Breast epithelium (tissue), 4 donors: ENCODE measurements at regions not wholly inside any gene's neighbourhood (a gene's known extent, or its start where the extent isn't known, plus 50 kb on each side); places are given as distances from the start of the nearest gene placed in this dataset.

Experiments
- DNase-seq, 2 donors: peaks; one replicate each; pipeline ENCODE4 v3.0.0-alpha.2; 2019; ENCODE audit warnings: low spot score in 2 of 2
- H3K27ac ChIP-seq, 2 donors: fragments of 200-600 bp; sonication (generic) in 1 of 2; one replicate each; pipeline ENCODE4 v1.5.1; 2016 to 2019; ENCODE audit warnings: mild to moderate bottlenecking in 1 of 2
- H3K27me3 ChIP-seq, 2 donors: fragments of 200-600 bp; sonication (generic) in 1 of 2; one replicate each; pipeline versions ENCODE4 v1.5.1 to v1.6.0; 2017 to 2019; ENCODE audit warnings: control low read depth in 1 of 2, mild to moderate bottlenecking in 1 of 2
- H3K36me3 ChIP-seq: fragments of 200-600 bp; one replicate; pipeline ENCODE4 v1.5.1; 2019
- H3K4me1 ChIP-seq, 2 donors: fragments of 200-600 bp; sonication (generic); one replicate each; pipeline ENCODE4 v1.5.1; 2016 to 2019; ENCODE audit warnings: control low read depth in 1 of 2
- H3K4me3 ChIP-seq, 3 donors: fragments of 200-600 bp; sonication (generic); 1 replicate in 2 of 3; 2 replicates in 1 of 3; pipeline ENCODE4 v1.5.1; 2016 to 2019; ENCODE audit warnings: mild to moderate bottlenecking in 3 of 3, moderate library complexity in 2 of 3
- H3K9me3 ChIP-seq, 2 donors: fragments of 200-600 bp; sonication (generic) in 1 of 2; one replicate each; pipeline ENCODE4 v1.5.1; 2016 to 2019; ENCODE audit warnings: control low read depth in 1 of 2
- POLR2A ChIP-seq: fragments of 450-650 bp; IDR thresholded peaks from one replicate; pipeline ENCODE4 v1.6.1; 2016; ENCODE audit warnings: antibody characterized with exemption, mild to moderate bottlenecking, moderate library complexity
- POLR2AphosphoS5 ChIP-seq, 3 donors: sonication (generic); formaldehyde crosslinking; IDR thresholded peaks; one replicate each; pipeline ENCODE4 v1.6.1; 2017; ENCODE audit warnings: antibody characterized with exemption in 3 of 3
- intact Hi-C: fragments of 100-400 bp; cut with DNase I; formaldehyde crosslinking; loops from one replicate; pipeline ENCODE4 v1.15.1; 2023; ENCODE audit warnings: low total_unique reads
- TF ChIP-seq, protein P1 (sequence below), 3 donors: fragments of 450-650 bp; IDR thresholded peaks; one replicate each; pipeline ENCODE4 v1.5.1; 2016 to 2017; ENCODE audit warnings: antibody characterized with exemption in 3 of 3, mild to moderate bottlenecking in 3 of 3, moderate library complexity in 3 of 3

DNA sequence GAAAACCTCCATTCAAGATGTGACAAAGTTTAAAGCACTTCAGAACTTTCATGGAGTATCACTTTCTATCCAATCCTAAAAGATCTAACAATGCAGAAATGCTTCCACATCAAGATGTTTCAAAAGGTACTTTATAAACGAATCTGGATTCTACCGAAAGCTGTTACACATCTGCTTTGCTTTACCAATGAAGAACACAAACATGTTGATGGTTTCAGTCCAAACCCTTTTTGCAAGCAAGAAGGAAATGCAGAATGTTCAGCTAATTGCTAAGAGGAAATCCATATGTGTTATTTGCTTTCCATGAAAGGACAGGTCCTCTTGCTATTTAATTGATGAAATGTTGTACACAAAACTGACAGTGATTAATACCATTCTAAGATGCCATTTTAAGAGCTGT is 419.6 kb downstream of the EFNA5 start:
- intact Hi-C loops, result no loop called here
- H3K4me1 ChIP-seq, result no peaks in the 10 kb centered on the region
- no peaks in the 10 kb centered on the region for H3K36me3 ChIP-seq
- H3K4me3 ChIP-seq, result no peak overlapping the region
- DNase-seq, result no peak
- H3K9me3 ChIP-seq, result no peaks in the 10 kb centered on the region
- TF ChIP-seq POLR2AphosphoS5 (IDR thresholded peaks at IDR 0.05), result no peak
- no peak for TF ChIP-seq POLR2A
- TF ChIP-seq, protein P1, sequence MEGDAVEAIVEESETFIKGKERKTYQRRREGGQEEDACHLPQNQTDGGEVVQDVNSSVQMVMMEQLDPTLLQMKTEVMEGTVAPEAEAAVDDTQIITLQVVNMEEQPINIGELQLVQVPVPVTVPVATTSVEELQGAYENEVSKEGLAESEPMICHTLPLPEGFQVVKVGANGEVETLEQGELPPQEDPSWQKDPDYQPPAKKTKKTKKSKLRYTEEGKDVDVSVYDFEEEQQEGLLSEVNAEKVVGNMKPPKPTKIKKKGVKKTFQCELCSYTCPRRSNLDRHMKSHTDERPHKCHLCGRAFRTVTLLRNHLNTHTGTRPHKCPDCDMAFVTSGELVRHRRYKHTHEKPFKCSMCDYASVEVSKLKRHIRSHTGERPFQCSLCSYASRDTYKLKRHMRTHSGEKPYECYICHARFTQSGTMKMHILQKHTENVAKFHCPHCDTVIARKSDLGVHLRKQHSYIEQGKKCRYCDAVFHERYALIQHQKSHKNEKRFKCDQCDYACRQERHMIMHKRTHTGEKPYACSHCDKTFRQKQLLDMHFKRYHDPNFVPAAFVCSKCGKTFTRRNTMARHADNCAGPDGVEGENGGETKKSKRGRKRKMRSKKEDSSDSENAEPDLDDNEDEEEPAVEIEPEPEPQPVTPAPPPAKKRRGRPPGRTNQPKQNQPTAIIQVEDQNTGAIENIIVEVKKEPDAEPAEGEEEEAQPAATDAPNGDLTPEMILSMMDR (IDR thresholded peaks at IDR 0.05), result no peak
- H3K27me3 ChIP-seq, result no peaks in the 10 kb centered on the region
- no peak overlapping the region for H3K27ac ChIP-seq

DNA sequence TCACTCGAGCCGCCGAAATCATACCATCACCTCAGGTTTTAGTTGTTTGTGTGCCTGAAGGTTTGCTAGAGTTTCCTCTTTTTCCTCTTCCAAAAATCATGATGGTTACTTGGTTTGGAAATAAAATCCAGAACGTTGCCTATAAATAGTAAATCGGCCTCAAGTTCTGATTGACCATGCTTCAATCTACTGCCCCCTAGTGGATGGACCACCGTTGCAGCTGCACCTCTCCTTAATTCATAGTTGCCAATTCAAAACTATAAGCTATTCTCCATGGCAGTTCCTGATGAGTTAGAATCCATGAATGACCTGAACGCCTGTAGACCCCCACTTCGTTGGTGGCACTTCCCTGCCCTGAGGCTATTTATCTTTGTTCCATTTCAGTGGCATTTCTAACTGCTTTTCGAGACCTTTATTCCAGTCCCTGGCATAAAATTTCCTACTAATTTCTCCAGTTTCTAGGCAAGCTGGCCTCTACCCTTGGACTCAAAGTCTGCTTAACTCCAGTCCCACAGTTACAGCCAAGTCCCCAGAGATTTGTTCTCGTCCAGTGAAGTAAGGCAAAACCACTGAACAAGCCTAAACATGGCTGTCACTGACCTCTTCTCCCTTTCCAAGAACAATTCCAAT is 422.6 kb downstream of the EFNA5 start:
- Histone ChIP-seq H3K4me3 (no peak overlapping the region), H3K4me1 (no peaks in the 10 kb centered on the region), H3K9me3 (no peaks in the 10 kb centered on the region), H3K27ac (no peak overlapping the region), H3K27me3 (no peaks in the 10 kb centered on the region), H3K36me3 (no peaks in the 10 kb centered on the region)
- intact Hi-C loops, result no loop called here
- TF ChIP-seq POLR2A, result no peak
- TF ChIP-seq POLR2AphosphoS5 (IDR thresholded peaks at IDR 0.05), result no peak
- TF ChIP-seq, protein P1 (IDR thresholded peaks at IDR 0.05), result peak; percentile 16 to 58 (median 44)
- DNase-seq, result no peak

DNA sequence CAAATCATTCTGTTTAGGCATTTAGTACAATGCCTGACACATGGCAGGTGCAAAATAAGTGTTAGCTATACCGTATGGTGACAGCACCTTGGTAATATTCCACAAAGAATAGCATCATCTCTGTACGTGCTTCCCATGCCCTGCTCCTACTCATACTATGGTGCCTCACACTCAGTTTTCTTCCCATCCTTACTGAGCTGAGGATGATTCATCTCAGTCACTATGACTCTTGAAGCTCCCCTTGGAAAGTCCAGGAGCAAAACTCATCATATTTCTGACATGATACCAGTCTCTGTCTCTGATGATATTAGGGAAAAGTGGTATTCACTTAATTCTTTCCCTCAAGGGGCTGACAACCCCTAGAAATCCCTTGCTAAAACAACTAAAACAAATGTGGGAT is 423.3 kb downstream of the EFNA5 start:
- H3K4me1 ChIP-seq, result no peaks in the 10 kb centered on the region
- no peaks in the 10 kb centered on the region for H3K27me3 ChIP-seq
- TF ChIP-seq POLR2A (no peak), POLR2AphosphoS5 (IDR thresholded peaks at IDR 0.05) (no peak)
- TF ChIP-seq, protein P1 (IDR thresholded peaks at IDR 0.05), result no peak
- no peak overlapping the region for H3K4me3 ChIP-seq
- H3K27ac ChIP-seq, result no peak overlapping the region
- intact Hi-C loops, result no loop called here
- DNase-seq, result no peak
- H3K9me3 ChIP-seq, result no peaks in the 10 kb centered on the region
- no peaks in the 10 kb centered on the region for H3K36me3 ChIP-seq

DNA sequence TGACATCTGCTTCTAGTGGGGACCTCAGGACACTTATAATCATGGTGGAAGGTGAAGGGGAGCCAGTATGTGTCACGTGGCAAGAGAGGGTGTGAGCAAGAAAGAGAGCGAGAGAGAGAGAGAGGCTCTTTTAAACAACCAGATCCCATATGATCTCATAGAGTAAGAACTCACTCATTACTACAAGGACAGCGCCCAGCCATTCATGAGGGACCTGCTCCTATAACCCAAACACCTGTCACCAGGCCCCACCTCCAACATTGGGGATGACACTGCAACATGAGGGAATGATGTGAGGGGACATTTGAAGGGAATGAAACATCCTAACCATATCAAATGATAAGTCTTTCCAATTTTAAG is 427.5 kb downstream of the EFNA5 start:
- no peak for TF ChIP-seq POLR2AphosphoS5 (IDR thresholded peaks at IDR 0.05)
- TF ChIP-seq, protein P1 (IDR thresholded peaks at IDR 0.05), result no peak
- TF ChIP-seq POLR2A, result no peak
- no peak overlapping the region for H3K4me3 ChIP-seq
- no peak for DNase-seq
- H3K27me3 ChIP-seq, result no peaks in the 10 kb centered on the region
- H3K27ac ChIP-seq, result no peak overlapping the region
- no peaks in the 10 kb centered on the region for H3K9me3 ChIP-seq
- intact Hi-C loops, result no loop called here
- H3K36me3 ChIP-seq, result no peaks in the 10 kb centered on the region
- H3K4me1 ChIP-seq, result no peaks in the 10 kb centered on the region

DNA sequence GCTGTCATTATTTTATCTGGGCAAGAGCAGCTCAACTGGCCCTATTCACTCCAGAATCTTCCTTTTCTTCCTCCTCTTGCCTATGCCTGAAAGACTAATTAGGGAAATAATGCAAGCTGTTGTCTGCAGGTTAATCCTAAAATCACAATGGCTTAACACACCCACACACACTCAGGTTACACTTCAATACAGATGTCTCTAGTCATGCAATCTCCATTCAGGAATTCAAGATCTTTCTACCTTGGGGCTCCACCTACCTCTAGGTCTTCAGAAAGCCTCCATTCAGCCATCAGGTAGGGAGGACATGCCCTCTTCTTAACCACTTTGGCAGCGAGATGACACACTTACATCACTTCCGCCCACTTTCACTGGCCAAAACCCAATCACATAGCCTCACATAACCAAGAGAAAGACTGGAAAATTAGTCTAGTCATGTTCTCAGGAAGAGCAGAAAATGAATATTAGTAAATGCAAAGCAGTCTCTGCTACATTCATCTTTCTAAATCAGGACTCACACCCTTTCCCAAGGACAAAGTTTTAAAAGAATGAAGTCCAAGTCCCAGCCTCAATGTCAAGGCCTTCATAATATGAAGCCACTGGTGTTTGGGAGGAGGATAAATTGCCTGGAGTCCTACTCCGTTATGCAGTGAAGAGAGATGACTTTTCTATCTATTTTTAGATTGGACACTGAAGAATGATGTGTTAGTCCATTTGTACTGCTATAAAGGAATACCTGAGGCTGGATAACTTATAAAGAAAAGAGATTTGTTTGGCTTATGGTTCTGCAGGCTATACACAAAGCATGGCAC is 428.1 kb downstream of the EFNA5 start:
- H3K9me3 ChIP-seq, result no peaks in the 10 kb centered on the region
- intact Hi-C loops, result no loop called here
- TF ChIP-seq POLR2AphosphoS5 (IDR thresholded peaks at IDR 0.05), result no peak
- TF ChIP-seq, protein P1 (IDR thresholded peaks at IDR 0.05), result no peak
- TF ChIP-seq POLR2A, result no peak
- DNase-seq, result no peak
- H3K27ac ChIP-seq, result no peak overlapping the region
- H3K4me3 ChIP-seq, result no peak overlapping the region
- no peaks in the 10 kb centered on the region for H3K36me3 ChIP-seq
- no peaks in the 10 kb centered on the region for H3K4me1 ChIP-seq
- no peaks in the 10 kb centered on the region for H3K27me3 ChIP-seq
